IPS-18c (cell line): ENCODE measurements at regions not wholly inside any gene's neighbourhood (a gene's known extent, or its start where the extent isn't known, plus 50 kb on each side); places are given as distances from the start of the nearest gene placed in this dataset.
"Not testable (repeated sequence)": the region's sequence is repeated elsewhere in the genome, so short reads cannot be mapped to it uniquely, and the experiment has no call there.

Experiments
- H3K4me3 ChIP-seq: 2 replicates; pipeline ENCODE4 v1.7.0; 2013; ENCODE audit warnings: low read depth, mild to moderate bottlenecking, low read length, moderate library complexity; ENCODE audit not compliant: insufficient read depth
- H3K9me3 ChIP-seq: one replicate; pipeline ENCODE4 v1.6.1; 2013; ENCODE audit warnings: mild to moderate bottlenecking, low read length, moderate library complexity; ENCODE audit not compliant: control insufficient read depth, insufficient read depth

- Histone ChIP-seq H3K4me3 (no peak overlapping the region), H3K9me3 (no peaks in the 10 kb centered on the region)
Measured at GRCh38 chr4:138400543-138400942, 158.4 kb upstream of the SLC7A11 start.

- Histone ChIP-seq H3K4me3 (no peak overlapping the region), H3K9me3 (no peaks in the 10 kb centered on the region)
Measured at GRCh38 chr4:138400066-138400465, 157.9 kb upstream of the SLC7A11 start.

GRCh38 chr4:138399081-138399480 lies 156.9 kb upstream of the SLC7A11 start:
- Histone ChIP-seq H3K4me3 (no peak overlapping the region), H3K9me3 (no peaks in the 10 kb centered on the region)

- Histone ChIP-seq H3K4me3 (no peak overlapping the region), H3K9me3 (no peaks in the 10 kb centered on the region)
Measured at GRCh38 chr4:138398322-138398721, 156.2 kb upstream of the SLC7A11 start.

- H3K9me3 ChIP-seq, result no peaks in the 10 kb centered on the region
- H3K4me3 ChIP-seq, result no peak overlapping the region
Measured at GRCh38 chr4:138393886-138394610, 151.9 kb upstream of the SLC7A11 start.

- no peak overlapping the region for H3K4me3 ChIP-seq
- no peaks in the 10 kb centered on the region for H3K9me3 ChIP-seq
Measured at GRCh38 chr4:138392751-138393308, 150.7 kb upstream of the SLC7A11 start.

- no peaks in the 10 kb centered on the region for H3K9me3 ChIP-seq
- no peak overlapping the region for H3K4me3 ChIP-seq
Measured at GRCh38 chr4:138389976-138390685, 148.0 kb upstream of the SLC7A11 start.

- Histone ChIP-seq H3K9me3 (peaks cover 2% of the 10 kb centered on the region), H3K4me3 (no peak overlapping the region)
Measured at GRCh38 chr4:138374947-138375346, 132.8 kb upstream of the SLC7A11 start.

- H3K4me3 ChIP-seq, result no peak overlapping the region
- H3K9me3 ChIP-seq, result peaks cover 3% of the 10 kb centered on the region
Measured at GRCh38 chr4:138367942-138368341, 125.8 kb upstream of the SLC7A11 start.

- H3K9me3 ChIP-seq, H3K4me3 ChIP-seq: not testable (repeated sequence)
Measured at GRCh38 chr4:138352446-138352845, 110.3 kb upstream of the SLC7A11 start.

GRCh38 chr4:138348055-138348454 lies 105.9 kb upstream of the SLC7A11 start:
- no peaks in the 10 kb centered on the region for H3K9me3 ChIP-seq
- no peak overlapping the region for H3K4me3 ChIP-seq

GRCh38 chr4:138347561-138347960 lies 105.4 kb upstream of the SLC7A11 start:
- Histone ChIP-seq H3K4me3 (no peak overlapping the region), H3K9me3 (no peaks in the 10 kb centered on the region)

- no peaks in the 10 kb centered on the region for H3K9me3 ChIP-seq
- H3K4me3 ChIP-seq, result no peak overlapping the region
Measured at GRCh38 chr4:138344851-138345250, 102.7 kb upstream of the SLC7A11 start.

- Histone ChIP-seq H3K9me3 (no peaks in the 10 kb centered on the region), H3K4me3 (no peak overlapping the region)
Measured at GRCh38 chr4:138344054-138344453, 101.9 kb upstream of the SLC7A11 start.

- no peak overlapping the region for H3K4me3 ChIP-seq
- no peaks in the 10 kb centered on the region for H3K9me3 ChIP-seq
Measured at GRCh38 chr4:138341739-138342415, 99.7 kb upstream of the SLC7A11 start.

GRCh38 chr4:138338840-138339239 lies 96.7 kb upstream of the SLC7A11 start:
- H3K4me3 ChIP-seq, result no peak overlapping the region
- H3K9me3 ChIP-seq, result no peaks in the 10 kb centered on the region

- not testable (repeated sequence) for H3K4me3 ChIP-seq, H3K9me3 ChIP-seq
Measured at GRCh38 chr4:138338222-138338621, 96.1 kb upstream of the SLC7A11 start.
